Endodermal cell (in vitro differentiated cells): ENCODE measurements at regions not wholly inside any gene's neighbourhood (a gene's known extent, or its start where the extent isn't known, plus 50 kb on each side); places are given as distances from the start of the nearest gene placed in this dataset.

ENCODE experiments used
- DNase-seq: peaks from one replicate; pipeline ENCODE4 v3.0.0-alpha.2; 2017
- H3K27ac ChIP-seq: 2 replicates; pipeline ENCODE4 v1.5.1; 2013; ENCODE audit warnings: mild to moderate bottlenecking, low read depth, low read length, moderate library complexity
- H3K27me3 ChIP-seq: 2 replicates; pipeline ENCODE4 v1.6.1; 2013; ENCODE audit warnings: mild to moderate bottlenecking, low read length, moderate library complexity; ENCODE audit not compliant: insufficient read depth, control insufficient read depth, poor library complexity, severe bottlenecking
- H3K36me3 ChIP-seq: 2 replicates; pipeline ENCODE4 v1.7.0; 2013; ENCODE audit warnings: mild to moderate bottlenecking, low read length, moderate library complexity; ENCODE audit not compliant: control insufficient read depth, insufficient read depth
- H3K4me1 ChIP-seq: one replicate; pipeline ENCODE4 v1.7.0; 2013; ENCODE audit warnings: low read length; ENCODE audit not compliant: control insufficient read depth, insufficient read depth
- H3K4me3 ChIP-seq: 2 replicates; pipeline ENCODE4 v1.5.1; 2013; ENCODE audit warnings: mild to moderate bottlenecking, low read length, moderate library complexity
- H3K9ac ChIP-seq: 2 replicates; pipeline ENCODE4 v1.6.1; 2013; ENCODE audit warnings: mild to moderate bottlenecking, low read length, moderate library complexity; ENCODE audit not compliant: poor library complexity, severe bottlenecking; ENCODE audit errors: extremely low read depth
- H3K9me3 ChIP-seq: 2 replicates; pipeline ENCODE4 v1.6.1; 2013; ENCODE audit warnings: mild to moderate bottlenecking, low read length, moderate library complexity; ENCODE audit not compliant: control insufficient read depth
- H3K27ac Mint-ChIP-seq: 2 replicates; pipeline ENCODE4 v1.8.0; 2020; ENCODE audit warnings: mixed read lengths
- H3K27me3 Mint-ChIP-seq: 2 replicates; pipeline ENCODE4 v1.8.0; 2021; ENCODE audit warnings: mild to moderate bottlenecking, mixed read lengths; ENCODE audit not compliant: insufficient read depth
- H3K36me3 Mint-ChIP-seq: 2 replicates; pipeline ENCODE4 v1.8.0; 2020; ENCODE audit warnings: low read depth, mixed read lengths
- H3K4me1 Mint-ChIP-seq: 2 replicates; pipeline ENCODE4 v1.8.0; 2020; ENCODE audit warnings: mixed read lengths
- H3K4me3 Mint-ChIP-seq: 2 replicates; pipeline ENCODE4 v1.8.0; 2020; ENCODE audit warnings: mild to moderate bottlenecking, moderate library complexity, mixed read lengths
- H3K9me3 Mint-ChIP-seq: 2 replicates; pipeline ENCODE4 v1.8.0; 2020; ENCODE audit warnings: mild to moderate bottlenecking, mixed read lengths
- WGBS, 2 experiments: methylation state at CpG; one replicate each; pipeline versions ENCODE4 v1.1.5 to v1.1.7; 2013; ENCODE audit warnings: missing lambda C conversion rate in 2 of 2, mixed read lengths in 1 of 2; ENCODE audit not compliant: insufficient coverage in 1 of 2, insufficient read length in 1 of 2; 5-methylcytosine and 5-hydroxymethylcytosine counted together
- TF ChIP-seq, protein P1 (sequence below): fragments of 200-600 bp; sonication (generic); conservative IDR thresholded peaks from 2 replicates; pipeline ENCODE4 v1.5.0; 2021; ENCODE audit warnings: antibody characterized with exemption, mild to moderate bottlenecking

- H3K9me3 Mint-ChIP-seq, result peaks cover 85% of the 10 kb centered on the region
- TF ChIP-seq, protein P1, sequence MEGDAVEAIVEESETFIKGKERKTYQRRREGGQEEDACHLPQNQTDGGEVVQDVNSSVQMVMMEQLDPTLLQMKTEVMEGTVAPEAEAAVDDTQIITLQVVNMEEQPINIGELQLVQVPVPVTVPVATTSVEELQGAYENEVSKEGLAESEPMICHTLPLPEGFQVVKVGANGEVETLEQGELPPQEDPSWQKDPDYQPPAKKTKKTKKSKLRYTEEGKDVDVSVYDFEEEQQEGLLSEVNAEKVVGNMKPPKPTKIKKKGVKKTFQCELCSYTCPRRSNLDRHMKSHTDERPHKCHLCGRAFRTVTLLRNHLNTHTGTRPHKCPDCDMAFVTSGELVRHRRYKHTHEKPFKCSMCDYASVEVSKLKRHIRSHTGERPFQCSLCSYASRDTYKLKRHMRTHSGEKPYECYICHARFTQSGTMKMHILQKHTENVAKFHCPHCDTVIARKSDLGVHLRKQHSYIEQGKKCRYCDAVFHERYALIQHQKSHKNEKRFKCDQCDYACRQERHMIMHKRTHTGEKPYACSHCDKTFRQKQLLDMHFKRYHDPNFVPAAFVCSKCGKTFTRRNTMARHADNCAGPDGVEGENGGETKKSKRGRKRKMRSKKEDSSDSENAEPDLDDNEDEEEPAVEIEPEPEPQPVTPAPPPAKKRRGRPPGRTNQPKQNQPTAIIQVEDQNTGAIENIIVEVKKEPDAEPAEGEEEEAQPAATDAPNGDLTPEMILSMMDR, result no peak
- Histone ChIP-seq H3K9ac (no peak overlapping the region), H3K27ac (no peak overlapping the region), H3K27me3 (no peaks in the 10 kb centered on the region), H3K9me3 (peaks cover 88% of the 10 kb centered on the region), H3K4me1 (no peaks in the 10 kb centered on the region), H3K4me3 (no peak overlapping the region), H3K36me3 (no peaks in the 10 kb centered on the region)
- H3K27me3 Mint-ChIP-seq, result no peaks in the 10 kb centered on the region
- no peak overlapping the region for H3K27ac Mint-ChIP-seq
- H3K4me1 Mint-ChIP-seq, result no peaks in the 10 kb centered on the region
- no peaks in the 10 kb centered on the region for H3K36me3 Mint-ChIP-seq
- no peak overlapping the region for H3K4me3 Mint-ChIP-seq
- no peak for DNase-seq
Observed at GRCh38 chr16:35516551-35516950, 2057.1 kb downstream of the TP53TG3F start.

DNA sequence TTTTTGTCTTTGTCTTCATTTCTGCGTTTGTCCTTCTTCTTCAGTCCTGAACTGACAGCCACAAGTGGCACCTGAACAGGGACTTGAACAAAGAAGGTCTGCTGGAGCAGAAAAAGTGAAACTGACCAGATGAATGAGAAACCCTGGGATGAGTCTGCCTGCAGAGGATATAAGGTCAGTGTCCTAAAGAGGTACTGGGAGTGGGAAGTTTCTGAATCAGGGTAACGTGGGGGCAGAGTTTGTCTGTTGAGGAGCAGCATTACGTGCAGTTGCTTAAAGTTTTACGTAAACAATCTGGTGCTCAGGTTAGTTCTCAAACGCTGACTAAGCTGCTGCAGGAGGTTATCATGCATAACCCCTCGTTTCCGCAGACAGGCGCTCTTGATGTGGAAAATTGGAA lies 2057.6 kb downstream of the TP53TG3F start:
- Histone ChIP-seq H3K27ac (no peak overlapping the region), H3K36me3 (no peaks in the 10 kb centered on the region), H3K9me3 (peaks cover 88% of the 10 kb centered on the region), H3K9ac (no peak overlapping the region), H3K27me3 (no peaks in the 10 kb centered on the region), H3K4me1 (no peaks in the 10 kb centered on the region), H3K4me3 (no peak overlapping the region)
- peaks cover 85% of the 10 kb centered on the region for H3K9me3 Mint-ChIP-seq
- no peak overlapping the region for H3K4me3 Mint-ChIP-seq
- no peaks in the 10 kb centered on the region for H3K27me3 Mint-ChIP-seq
- no peaks in the 10 kb centered on the region for H3K4me1 Mint-ChIP-seq
- H3K27ac Mint-ChIP-seq, result no peak overlapping the region
- TF ChIP-seq, protein P1, result no peak
- 58 to 69% methylated on average over 7 to 8 of the region's 8 CpGs for WGBS, 2 experiments
- DNase-seq, result no peak
- H3K36me3 Mint-ChIP-seq, result no peaks in the 10 kb centered on the region

GRCh38 chr16:35523991-35524390 lies 2064.6 kb downstream of the TP53TG3F start:
- H3K27me3 ChIP-seq, result no peaks in the 10 kb centered on the region
- Mint-ChIP-seq H3K27ac (no peak overlapping the region), H3K4me1 (no peaks in the 10 kb centered on the region), H3K4me3 (no peak overlapping the region), H3K36me3 (no peaks in the 10 kb centered on the region), H3K27me3 (no peaks in the 10 kb centered on the region), H3K9me3 (peaks cover 90% of the 10 kb centered on the region)
- TF ChIP-seq, protein P1, result no peak
- H3K9ac ChIP-seq, result no peak overlapping the region
- H3K4me1 ChIP-seq, result no peaks in the 10 kb centered on the region
- no peak overlapping the region for H3K4me3 ChIP-seq
- no peaks in the 10 kb centered on the region for H3K36me3 ChIP-seq
- no peak overlapping the region for H3K27ac ChIP-seq
- peaks cover 76% of the 10 kb centered on the region for H3K9me3 ChIP-seq
- DNase-seq, result no peak
